Endothelial cell (in vitro differentiated cells): ENCODE measurements at regions not wholly inside any gene's neighbourhood (a gene's known extent, or its start where the extent isn't known, plus 50 kb on each side); places are given as distances from the start of the nearest gene placed in this dataset.

Experiments
- DNase-seq: peaks from one replicate; pipeline ENCODE4 v3.0.0; 2021; ENCODE audit warnings: low spot score
- H3K27ac Mint-ChIP-seq: one replicate; pipeline ENCODE4 v1.8.0; 2021; ENCODE audit warnings: mixed read lengths, inconsistent platforms; ENCODE audit not compliant: unreplicated experiment
- H3K27me3 Mint-ChIP-seq: one replicate; pipeline ENCODE4 v1.8.0; 2021; ENCODE audit warnings: mild to moderate bottlenecking, moderate library complexity, mixed read lengths, inconsistent platforms; ENCODE audit not compliant: unreplicated experiment
- H3K36me3 Mint-ChIP-seq: one replicate; pipeline ENCODE4 v1.8.0; 2021; ENCODE audit warnings: mild to moderate bottlenecking, low read depth, mixed read lengths, inconsistent platforms; ENCODE audit not compliant: unreplicated experiment
- H3K4me1 Mint-ChIP-seq: one replicate; pipeline ENCODE4 v1.8.0; 2021; ENCODE audit warnings: mild to moderate bottlenecking, mixed read lengths, inconsistent platforms; ENCODE audit not compliant: unreplicated experiment
- H3K4me3 Mint-ChIP-seq: one replicate; pipeline ENCODE4 v1.8.0; 2021; ENCODE audit warnings: mild to moderate bottlenecking, mixed read lengths, inconsistent platforms; ENCODE audit not compliant: unreplicated experiment
- H3K9me3 Mint-ChIP-seq: one replicate; pipeline ENCODE4 v1.8.0; 2021; ENCODE audit warnings: mixed read lengths, inconsistent platforms; ENCODE audit not compliant: unreplicated experiment
- TF ChIP-seq, protein P1 (sequence below): fragments of 200-600 bp; sonication (generic); IDR thresholded peaks from one replicate; pipeline ENCODE4 v1.5.0; 2021; ENCODE audit warnings: antibody characterized with exemption; ENCODE audit not compliant: unreplicated experiment

DNA sequence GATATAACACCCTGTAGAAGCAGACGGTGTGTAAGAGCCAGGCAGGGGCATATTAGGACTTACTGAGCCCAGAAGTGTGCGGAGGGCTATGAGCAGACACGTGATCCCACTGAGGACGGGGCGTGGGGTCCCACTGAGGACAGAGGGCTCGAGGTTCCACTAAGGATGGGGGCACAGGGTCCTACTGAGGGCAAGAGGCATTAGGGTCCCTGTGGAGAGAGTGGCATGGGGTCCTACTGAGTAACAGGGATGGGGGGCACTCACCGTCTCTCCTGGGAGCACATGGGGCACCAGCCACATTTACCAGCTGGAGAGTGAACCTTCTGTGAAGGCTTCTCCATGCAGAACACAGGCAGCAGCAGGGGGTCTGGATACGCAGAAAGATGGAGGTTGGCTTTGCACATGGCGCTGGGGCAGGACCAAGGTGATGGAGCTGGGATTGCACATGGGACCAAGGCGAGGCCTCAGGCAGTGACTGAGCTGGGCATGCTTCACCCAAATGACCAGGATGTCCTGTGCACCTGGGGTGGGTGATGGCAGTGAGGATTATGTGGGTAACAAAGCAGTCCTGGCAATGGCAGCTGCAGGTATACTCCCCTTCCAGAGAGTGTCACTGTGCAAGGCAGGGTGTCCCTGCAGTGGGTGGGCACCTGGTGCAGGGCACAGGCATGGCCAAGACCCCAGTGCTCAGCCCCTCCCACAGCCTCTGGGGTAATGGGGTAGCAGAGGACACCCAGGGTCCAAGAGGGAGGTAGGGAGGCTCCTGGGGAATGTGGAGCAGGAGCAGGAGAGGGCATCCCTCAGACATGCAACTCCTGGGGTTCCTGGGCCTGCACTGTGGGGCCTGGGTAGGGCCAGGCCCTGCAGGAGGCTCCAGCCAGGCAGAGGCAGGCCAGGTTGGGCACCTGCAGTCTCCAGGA lies 278.1 kb downstream of the TCERG1L start:
- Mint-ChIP-seq H3K4me3 (no peak overlapping the region), H3K27ac (no peak overlapping the region), H3K9me3 (peaks cover 54% of the 10 kb centered on the region), H3K27me3 (peaks cover 2% of the 10 kb centered on the region), H3K4me1 (no peaks in the 10 kb centered on the region), H3K36me3 (peaks cover 8% of the 10 kb centered on the region)
- TF ChIP-seq, protein P1, sequence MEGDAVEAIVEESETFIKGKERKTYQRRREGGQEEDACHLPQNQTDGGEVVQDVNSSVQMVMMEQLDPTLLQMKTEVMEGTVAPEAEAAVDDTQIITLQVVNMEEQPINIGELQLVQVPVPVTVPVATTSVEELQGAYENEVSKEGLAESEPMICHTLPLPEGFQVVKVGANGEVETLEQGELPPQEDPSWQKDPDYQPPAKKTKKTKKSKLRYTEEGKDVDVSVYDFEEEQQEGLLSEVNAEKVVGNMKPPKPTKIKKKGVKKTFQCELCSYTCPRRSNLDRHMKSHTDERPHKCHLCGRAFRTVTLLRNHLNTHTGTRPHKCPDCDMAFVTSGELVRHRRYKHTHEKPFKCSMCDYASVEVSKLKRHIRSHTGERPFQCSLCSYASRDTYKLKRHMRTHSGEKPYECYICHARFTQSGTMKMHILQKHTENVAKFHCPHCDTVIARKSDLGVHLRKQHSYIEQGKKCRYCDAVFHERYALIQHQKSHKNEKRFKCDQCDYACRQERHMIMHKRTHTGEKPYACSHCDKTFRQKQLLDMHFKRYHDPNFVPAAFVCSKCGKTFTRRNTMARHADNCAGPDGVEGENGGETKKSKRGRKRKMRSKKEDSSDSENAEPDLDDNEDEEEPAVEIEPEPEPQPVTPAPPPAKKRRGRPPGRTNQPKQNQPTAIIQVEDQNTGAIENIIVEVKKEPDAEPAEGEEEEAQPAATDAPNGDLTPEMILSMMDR: no peak
- DNase-seq: no peak

DNA sequence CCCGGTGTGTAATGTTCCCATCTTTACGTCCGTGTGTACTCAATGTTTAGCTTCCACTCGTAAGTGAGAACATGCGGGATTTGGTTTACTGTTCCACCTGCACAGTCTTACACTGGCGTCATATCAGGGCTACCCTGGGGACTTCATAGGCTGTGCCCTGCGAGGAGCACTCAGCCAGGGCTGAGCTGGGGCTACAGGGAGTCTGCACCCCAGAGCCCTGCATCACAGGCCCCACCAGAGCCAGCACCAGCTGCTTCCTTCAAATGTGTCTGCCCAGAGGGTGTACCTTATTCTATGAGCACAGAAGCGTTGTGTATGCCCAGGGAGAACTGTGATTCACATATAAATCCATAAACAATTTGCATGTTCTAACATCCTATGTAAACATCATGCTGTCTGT lies 277.1 kb downstream of the TCERG1L start:
- DNase-seq: no peak
- Mint-ChIP-seq H3K36me3 (peaks cover 8% of the 10 kb centered on the region), H3K9me3 (peaks cover 44% of the 10 kb centered on the region), H3K27ac (no peak overlapping the region), H3K27me3 (peaks cover 2% of the 10 kb centered on the region), H3K4me1 (no peaks in the 10 kb centered on the region), H3K4me3 (no peak overlapping the region)
- TF ChIP-seq, protein P1: no peak

DNA sequence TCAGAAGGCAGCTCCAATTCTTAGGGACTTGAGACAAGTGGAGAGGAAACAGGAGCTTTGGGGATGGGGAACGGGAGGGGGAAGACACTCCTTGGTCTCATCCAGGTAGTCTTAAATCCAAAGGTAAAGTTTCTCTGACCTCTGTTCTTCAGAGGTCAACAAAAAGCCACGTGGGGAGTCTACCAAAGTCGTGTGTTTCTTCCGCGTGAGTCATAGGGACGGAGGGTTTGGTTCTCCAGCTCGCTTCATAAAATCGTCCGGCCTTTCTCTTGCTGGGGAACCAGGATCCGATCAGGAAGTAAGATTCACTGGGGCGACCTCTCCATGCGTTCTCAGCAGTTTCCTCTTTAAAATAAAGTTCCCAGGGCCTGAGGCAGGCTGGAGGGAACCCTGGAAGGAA lies 275.7 kb downstream of the TCERG1L start:
- TF ChIP-seq, protein P1: no peak
- Mint-ChIP-seq H3K4me3 (no peak overlapping the region), H3K4me1 (no peaks in the 10 kb centered on the region), H3K36me3 (peaks cover 8% of the 10 kb centered on the region), H3K27me3 (peaks cover 2% of the 10 kb centered on the region), H3K9me3 (peaks cover 44% of the 10 kb centered on the region), H3K27ac (no peak overlapping the region)
- DNase-seq: no peak

DNA sequence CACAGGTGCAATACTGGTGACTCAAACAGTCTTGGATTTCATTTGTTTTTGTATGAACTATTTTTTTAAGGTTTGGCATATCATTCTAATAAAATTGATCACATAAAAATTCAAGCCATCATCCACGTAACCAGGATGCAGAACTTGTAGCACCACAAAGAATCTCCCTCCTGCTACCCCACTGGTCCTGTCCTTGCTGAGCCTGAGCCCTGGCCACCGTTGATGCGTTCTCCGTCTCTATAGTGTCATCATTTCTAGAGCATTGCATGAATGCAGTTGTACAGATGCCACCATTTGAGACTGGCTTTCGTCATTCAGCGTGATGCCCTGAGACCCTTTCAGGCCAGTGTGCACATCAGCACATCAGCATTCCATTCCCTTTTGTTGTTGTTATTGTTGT lies 273.5 kb downstream of the TCERG1L start:
- Mint-ChIP-seq H3K27me3 (peaks cover 1% of the 10 kb centered on the region), H3K4me1 (no peaks in the 10 kb centered on the region), H3K27ac (no peak overlapping the region), H3K36me3 (no peaks in the 10 kb centered on the region), H3K9me3 (peaks cover 30% of the 10 kb centered on the region), H3K4me3 (no peak overlapping the region)
- TF ChIP-seq, protein P1: no peak
- no peak for DNase-seq

DNA sequence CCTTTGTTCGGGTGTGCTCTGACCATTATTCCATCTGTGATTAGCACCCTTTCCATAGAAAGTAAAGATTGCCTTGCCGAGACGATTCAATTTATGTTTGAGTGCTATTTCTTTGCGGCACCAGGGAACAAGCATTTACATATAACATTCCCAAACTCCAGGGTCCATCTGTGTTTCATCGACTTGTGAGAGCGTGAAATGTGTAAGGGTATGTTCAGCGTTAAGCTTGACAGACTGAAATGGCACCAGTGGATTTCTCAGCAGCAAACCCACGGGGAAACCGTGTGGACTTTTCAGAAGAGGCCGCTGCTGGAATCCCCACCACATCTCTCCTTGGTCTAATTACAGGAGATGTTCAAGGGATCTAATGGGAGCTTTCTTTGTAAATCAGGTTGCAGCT lies 270.5 kb downstream of the TCERG1L start:
- Mint-ChIP-seq H3K27ac (no peak overlapping the region), H3K4me3 (no peak overlapping the region), H3K27me3 (peaks cover 4% of the 10 kb centered on the region), H3K4me1 (no peaks in the 10 kb centered on the region), H3K36me3 (peaks cover 8% of the 10 kb centered on the region), H3K9me3 (peaks cover 29% of the 10 kb centered on the region)
- no peak for DNase-seq
- TF ChIP-seq, protein P1: no peak
